Kidney (tissue), 13 donors: ENCODE measurements at regions not wholly inside any gene's neighbourhood (a gene's known extent, or its start where the extent isn't known, plus 50 kb on each side); places are given as distances from the start of the nearest gene placed in this dataset.

Experiments used
- DNase-seq, 5 donors: peaks; one replicate each; pipeline ENCODE4 v3.0.0-alpha.2; 2013 to 2020
- FAIRE-seq: peaks from 2 replicates; lab custom pipeline; 2012; peaks lifted over from hg19 to GRCh38; lab: Jason Lieb, UNC
- H3K27ac ChIP-seq, 2 donors: one replicate each; pipeline ENCODE4 v1.7.0; 2013; ENCODE audit warnings: low read depth in 2 of 2, low read length in 2 of 2, inconsistent platforms in 1 of 2
- H3K27me3 ChIP-seq: one replicate; pipeline ENCODE4 v1.7.1; 2013; ENCODE audit warnings: low read length, inconsistent platforms; ENCODE audit not compliant: control insufficient read depth, insufficient read depth
- H3K36me3 ChIP-seq, 3 donors: one replicate each; pipeline versions ENCODE4 v1.7.0 to v1.7.1; 2013; ENCODE audit warnings: low read length in 3 of 3, control low read depth in 1 of 3, inconsistent platforms in 1 of 3; ENCODE audit not compliant: insufficient read depth in 3 of 3, control insufficient read depth in 2 of 3
- H3K4me1 ChIP-seq, 3 donors: one replicate each; pipeline versions ENCODE4 v1.7.0 to v1.7.1; 2013; ENCODE audit warnings: low read length in 3 of 3, inconsistent platforms in 1 of 3, low read depth in 1 of 3; ENCODE audit not compliant: control insufficient read depth in 2 of 3, insufficient read depth in 2 of 3
- H3K4me3 ChIP-seq, 3 donors: one replicate each; pipeline versions ENCODE4 v1.7.0 to v1.8.1; 2013; ENCODE audit warnings: low read length in 3 of 3, control low read depth in 1 of 3, inconsistent platforms in 1 of 3
- H3K9ac ChIP-seq, 3 donors: one replicate each; pipeline versions ENCODE4 v1.7.0 to v1.7.1; 2013; ENCODE audit warnings: low read length in 3 of 3, control low read depth in 1 of 3, inconsistent platforms in 1 of 3
- H3K9me3 ChIP-seq, 3 donors: one replicate each; pipeline versions ENCODE4 v1.7.0 to v1.7.1; 2013; ENCODE audit warnings: low read length in 3 of 3, control low read depth in 1 of 3, inconsistent platforms in 1 of 3; ENCODE audit not compliant: control insufficient read depth in 2 of 3, insufficient read depth in 1 of 3
- CTCF ChIP-seq: IDR thresholded peaks from 3 replicates; pipeline ENCODE4 v1.5.1; 2012; ENCODE audit warnings: mild to moderate bottlenecking, moderate library complexity, borderline replicate concordance; ENCODE audit not compliant: insufficient read depth; ENCODE audit errors: extremely low read depth
- intact Hi-C: fragments of 100-400 bp; cut with DNase I; formaldehyde crosslinking; loops from one replicate; pipeline ENCODE4 v1.11.1; 2022
- donor health status: control.
- donor health status: control.
- donor health status: control.
- donor health status: control.
- donor health status: control.
- donor health status: DM: yes; HTN: yes; CAD: no.
- donor health status: Normal renal cell carcinoma (clear cell type).

GRCh38 chr21:28459193-28459592, 533.5 kb downstream of the LTN1 start:
- intact Hi-C loops = no loop called here

GRCh38 chr21:28458446-28458845, 534.2 kb downstream of the LTN1 start:
- no peak overlapping the region for H3K27ac ChIP-seq
- H3K9ac ChIP-seq = no peak overlapping the region
- FAIRE-seq (no peak), DNase-seq (no peak)
- no peaks in the 10 kb centered on the region for H3K36me3 ChIP-seq
- TF ChIP-seq CTCF = no peak
- no peaks in the 10 kb centered on the region for H3K9me3 ChIP-seq
- intact Hi-C loops = no loop called here
- H3K4me1 ChIP-seq = no peaks in the 10 kb centered on the region
- H3K4me3 ChIP-seq = no peak overlapping the region
- no peaks in the 10 kb centered on the region for H3K27me3 ChIP-seq

More at GRCh38 chr21:28459193-28459592, 533.5 kb downstream of the LTN1 start:
- TF ChIP-seq CTCF = no peak
- Histone ChIP-seq H3K4me3 (no peak overlapping the region), H3K9ac (no peak overlapping the region), H3K27me3 (no peaks in the 10 kb centered on the region), H3K36me3 (no peaks in the 10 kb centered on the region), H3K27ac (no peak overlapping the region), H3K4me1 (no peaks in the 10 kb centered on the region), H3K9me3 (no peaks in the 10 kb centered on the region)
- DNase-seq (no peak), FAIRE-seq (no peak)

GRCh38 chr21:28455253-28455600, 537.5 kb downstream of the LTN1 start:
- no peaks in the 10 kb centered on the region for H3K27me3 ChIP-seq
- no peak overlapping the region for H3K9ac ChIP-seq
- TF ChIP-seq CTCF = no peak
- no peaks in the 10 kb centered on the region for H3K9me3 ChIP-seq
- FAIRE-seq = no peak
- no peak overlapping the region for H3K27ac ChIP-seq
- DNase-seq = no peak
- H3K4me3 ChIP-seq = no peak overlapping the region
- intact Hi-C loops = no loop called here
- no peaks in the 10 kb centered on the region for H3K36me3 ChIP-seq
- H3K4me1 ChIP-seq = no peaks in the 10 kb centered on the region

GRCh38 chr21:28454564-28455252, 538.0 kb downstream of the LTN1 start:
- Histone ChIP-seq H3K9me3 (no peaks in the 10 kb centered on the region), H3K4me1 (no peaks in the 10 kb centered on the region), H3K27ac (no peak overlapping the region), H3K9ac (no peak overlapping the region), H3K4me3 (no peak overlapping the region), H3K27me3 (no peaks in the 10 kb centered on the region), H3K36me3 (no peaks in the 10 kb centered on the region)
- no peak for DNase-seq
- intact Hi-C loops = no loop called here
- no peak for TF ChIP-seq CTCF
- FAIRE-seq = no peak
